HepG2 (cell line): ENCODE measurements at regions not wholly inside any gene's neighbourhood (a gene's known extent, or its start where the extent isn't known, plus 50 kb on each side); places are given as distances from the start of the nearest gene placed in this dataset.

Source experiments
- ATAC-seq: fragments of 200-7000 bp; cut with Tn5 transposase; 3 replicates; pipeline ENCODE4 v1.9.1; 2020; ENCODE audit warnings: mild to moderate bottlenecking, moderate library complexity
- BruUV-seq: library from RNA; stranded (reverse); fragments of 400-500 nt; replicated peaks from 2 replicates; lab custom pipeline; 2021; lab: Mats Ljungman, UMichigan
- CTCF ChIA-PET: fragments of 300-600 bp; formaldehyde crosslinking; extraction: SDS; loops from one replicate; lab custom pipeline; 2021; ENCODE audit warnings: low total read pairs, inconsistent platforms, low intra/inter-chr PET ratio; lab: Yijun Ruan, JAX
- POLR2A ChIA-PET: fragments of 350-600 bp; sonication (Branson Sonifier 250); formaldehyde crosslinking; loops from one replicate; lab custom pipeline; 2020; ENCODE audit warnings: antibody characterized with exemption, inconsistent platforms; lab: Yijun Ruan, JAX
- DNase-seq: peaks from one replicate; pipeline ENCODE4 v3.0.0-alpha.2; 2015; ENCODE audit warnings: low spot score
- FAIRE-seq: peaks from 3 replicates; lab custom pipeline; 2011; peaks lifted over from hg19 to GRCh38; lab: Jason Lieb, UNC
- H2AFZ ChIP-seq: one replicate; pipeline ENCODE4 v1.6.1; 2011; ENCODE audit warnings: low read length, inconsistent platforms
- H3K27ac ChIP-seq: fragments of 300-600 bp; 3 replicates; pipeline ENCODE4 v1.8.0; 2011; ENCODE audit warnings: mixed run types, mild to moderate bottlenecking, mixed read lengths, low read length, inconsistent platforms; ENCODE audit not compliant: insufficient read depth; ENCODE audit errors: extremely low read length
- H3K27me3 ChIP-seq, 2 experiments: fragments of 200-600 bp in 1 of 2; 2 replicates in 1 of 2; 3 replicates in 1 of 2; pipeline versions ENCODE4 v1.6.0 to v1.8.0; 2011; ENCODE audit warnings: low read length in 2 of 2, mild to moderate bottlenecking in 2 of 2, moderate library complexity in 2 of 2, inconsistent platforms in 1 of 2; ENCODE audit not compliant: insufficient read depth in 2 of 2, control insufficient read depth in 1 of 2
- H3K36me3 ChIP-seq, 2 experiments: fragments of 200-600 bp in 1 of 2; replicated peaks in 1 of 2; 2 replicates in 1 of 2; 3 replicates in 1 of 2; pipeline versions ENCODE4 v1.5.1 to v1.8.0; 2011; ENCODE audit warnings: low read length in 2 of 2, inconsistent platforms in 1 of 2; ENCODE audit not compliant: insufficient read depth in 2 of 2, control insufficient read depth in 1 of 2
- H3K4me1 ChIP-seq: 2 replicates; pipeline ENCODE4 v1.5.1; 2012; ENCODE audit warnings: low read length, inconsistent platforms; ENCODE audit not compliant: insufficient read depth
- H3K4me2 ChIP-seq: 2 replicates; pipeline ENCODE4 v1.6.0; 2011; ENCODE audit warnings: low read depth, low read length, inconsistent platforms
- H3K4me3 ChIP-seq, 3 experiments: fragments of 200-600 bp in 1 of 3; sonication (generic), shearing (Covaris generic) in 1 of 3; replicated peaks in 1 of 3; 2 replicates each; pipeline ENCODE4 v1.5.1; 2011 to 2016; ENCODE audit warnings: low read length in 3 of 3, inconsistent platforms in 2 of 3, low read depth in 2 of 3, mild to moderate bottlenecking in 2 of 3, control low read depth in 1 of 3, mixed read lengths in 1 of 3; ENCODE audit not compliant: insufficient read depth in 1 of 3
- H3K79me2 ChIP-seq: one replicate; pipeline ENCODE4 v1.6.1; 2011; ENCODE audit warnings: low read length, inconsistent platforms; ENCODE audit not compliant: insufficient read depth
- H3K9ac ChIP-seq: 2 replicates; pipeline ENCODE4 v1.6.0; 2011; ENCODE audit warnings: mild to moderate bottlenecking, low read depth, low read length, inconsistent platforms; ENCODE audit not compliant: insufficient read depth
- H3K9me3 ChIP-seq: 2 replicates; pipeline ENCODE4 v1.5.1; 2012; ENCODE audit warnings: mild to moderate bottlenecking, low read length
- H4K20me1 ChIP-seq: 2 replicates; pipeline ENCODE4 v1.6.0; 2011; ENCODE audit warnings: inconsistent platforms, mild to moderate bottlenecking, low read length, moderate library complexity; ENCODE audit not compliant: insufficient read depth
- ASH2L ChIP-seq: fragments of 300-600, 200-600 bp; sonication (generic); IDR thresholded peaks from 2 replicates; pipeline ENCODE4 v1.7.0; 2017; ENCODE audit warnings: low read depth, mild to moderate bottlenecking, moderate library complexity, mixed read lengths, low read length; ENCODE audit not compliant: insufficient read length
- IKZF1 ChIP-seq: fragments of 450-650 bp; IDR thresholded peaks from 2 replicates; pipeline ENCODE4 v1.7.1; 2016
- IRF1 ChIP-seq: sonication (generic); formaldehyde crosslinking; IDR thresholded peaks from 2 replicates; pipeline ENCODE4 v1.4.0; 2020; ENCODE audit warnings: low read depth, mild to moderate bottlenecking, missing genetic modification reagents
- PAX8 ChIP-seq: sonication (generic); formaldehyde crosslinking; IDR thresholded peaks from 2 replicates; pipeline ENCODE4 v1.8.0; 2022; ENCODE audit warnings: mild to moderate bottlenecking, missing genetic modification reagents, borderline replicate concordance
- SNAI1 ChIP-seq: sonication (generic); formaldehyde crosslinking; IDR thresholded peaks from 2 replicates; pipeline ENCODE4 v1.5.0; 2020; ENCODE audit warnings: mild to moderate bottlenecking, missing genetic modification reagents, borderline replicate concordance
- TARDBP ChIP-seq: sonication (generic); formaldehyde crosslinking; IDR thresholded peaks from 2 replicates; pipeline ENCODE4 v1.8.0; 2022; ENCODE audit warnings: mild to moderate bottlenecking, missing genetic modification reagents
- ZBTB46 ChIP-seq: sonication (generic); formaldehyde crosslinking; IDR thresholded peaks from 2 replicates; pipeline ENCODE4 v1.4.0; 2020; ENCODE audit warnings: mild to moderate bottlenecking, missing genetic modification reagents, borderline replicate concordance
- ZEB1 ChIP-seq: IDR thresholded peaks from 2 replicates; pipeline ENCODE4 v1.6.1; 2012; ENCODE audit warnings: mild to moderate bottlenecking, low read depth, inconsistent platforms; ENCODE audit not compliant: insufficient replicate concordance
- ZKSCAN5 ChIP-seq: sonication (generic); formaldehyde crosslinking; IDR thresholded peaks from 2 replicates; pipeline ENCODE4 v1.5.1; 2020; ENCODE audit warnings: mild to moderate bottlenecking, missing genetic modification reagents
- ZNF570 ChIP-seq: sonication (generic); formaldehyde crosslinking; IDR thresholded peaks from 2 replicates; pipeline ENCODE4 v1.4.0; 2020; ENCODE audit warnings: mild to moderate bottlenecking, missing genetic modification reagents, borderline replicate concordance
- ZNF674 ChIP-seq: sonication (generic); formaldehyde crosslinking; IDR thresholded peaks from 2 replicates; pipeline ENCODE4 v1.5.0; 2020; ENCODE audit warnings: low read depth, mild to moderate bottlenecking, missing genetic modification reagents
- ZNF704 ChIP-seq: sonication (generic); formaldehyde crosslinking; IDR thresholded peaks from 2 replicates; pipeline ENCODE4 v1.8.1; 2023; ENCODE audit warnings: mild to moderate bottlenecking, inconsistent platforms, moderate library complexity, missing genetic modification reagents, borderline replicate concordance
- WGBS: methylation state at CpG from one replicate; pipeline ENCODE4 v1.1.6; 2017; ENCODE audit warnings: low lambda C conversion rate; 5-methylcytosine and 5-hydroxymethylcytosine counted together
- in situ Hi-C: cut with HindIII; loops from 2 replicates; pipeline ENCODE4 v1.10.0; 2017; ENCODE audit warnings: low pct_unique_long_range_greater_than_20kb; ENCODE audit not compliant: extremely low pct_ligation_motif_present
- intact Hi-C: fragments of 100-400 bp; cut with micrococcal nuclease; formaldehyde crosslinking; loops from one replicate; pipeline ENCODE4 v1.10.0; 2022; ENCODE audit not compliant: unreplicated experiment

- ChIA-PET POLR2A (no interaction called here), CTCF (no interaction called here)
- Histone ChIP-seq H3K4me1 (no peaks in the 10 kb centered on the region), H2AFZ (no peak overlapping the region), H3K27ac (no peak overlapping the region), H3K4me3 (no peak overlapping the region), H3K4me2 (no peak overlapping the region), H3K27me3 (no peaks in the 10 kb centered on the region), H3K79me2 (no peaks in the 10 kb centered on the region), H3K9ac (no peak overlapping the region), H4K20me1 (no peaks in the 10 kb centered on the region), H3K9me3 (no peaks in the 10 kb centered on the region), H3K36me3 (no peaks in the 10 kb centered on the region)
- DNase-seq = no peak
- ATAC-seq = no peak
- no TSS peak for BruUV-seq
- intact Hi-C loops = no loop called here
- no peak for FAIRE-seq
- TF ChIP-seq IKZF1 = no peak
- no peak for TF ChIP-seq PAX8 (CRISPR knock-in tag)
- TF ChIP-seq ZNF674 (CRISPR knock-in tag) = no peak
- no peak for TF ChIP-seq IRF1
- TF ChIP-seq ZNF704 (CRISPR knock-in tag) = no peak
- TF ChIP-seq ZKSCAN5 (CRISPR knock-in tag) = no peak
- 0% methylated on average over 2 of the region's 2 CpGs for WGBS
- in situ Hi-C loops = no loop called here
Measured at GRCh38 chr7:46912692-46913091, 669.2 kb downstream of the TNS3 start.

GRCh38 chr7:46909601-46910051 lies 672.3 kb downstream of the TNS3 start:
- no peaks in the 10 kb centered on the region for H3K36me3 ChIP-seq
- H3K9ac ChIP-seq = no peak overlapping the region
- no peak overlapping the region for H3K4me3 ChIP-seq
- H3K9me3 ChIP-seq = no peaks in the 10 kb centered on the region
- intact Hi-C loops (no loop called here), in situ Hi-C loops (no loop called here)
- no peaks in the 10 kb centered on the region for H3K27me3 ChIP-seq
- ChIA-PET POLR2A (no interaction called here), CTCF (no interaction called here)
- no peaks in the 10 kb centered on the region for H4K20me1 ChIP-seq
- ATAC-seq (no peak), FAIRE-seq (no peak), DNase-seq (no peak)
- H2AFZ ChIP-seq = no peak overlapping the region
- no peak for TF ChIP-seq ZNF570
- TF ChIP-seq ZEB1 = no peak
- TF ChIP-seq ZBTB46 (CRISPR knock-in tag) = no peak
- TF ChIP-seq TARDBP (CRISPR knock-in tag) = no peak
- TF ChIP-seq SNAI1 (CRISPR knock-in tag) = no peak
- no peak for TF ChIP-seq ASH2L
- no peaks in the 10 kb centered on the region for H3K79me2 ChIP-seq
- no peak overlapping the region for H3K27ac ChIP-seq
- H3K4me1 ChIP-seq = no peaks in the 10 kb centered on the region
- no TSS peak for BruUV-seq
- no peak overlapping the region for H3K4me2 ChIP-seq
- 23% methylated on average over 7 of the region's 7 CpGs for WGBS
